Kidney epithelial cell (primary cell): ENCODE measurements at regions not wholly inside any gene's neighbourhood (a gene's known extent, or its start where the extent isn't known, plus 50 kb on each side); places are given as distances from the start of the nearest gene placed in this dataset.
"Not testable (repeated sequence)": the region's sequence is repeated elsewhere in the genome, so short reads cannot be mapped to it uniquely, and the experiment has no call there.

ENCODE experiments used
- DNase-seq: peaks from one replicate; pipeline ENCODE4 v3.0.0-alpha.2; 2010; ENCODE audit warnings: low read depth
- H3K27me3 ChIP-seq: 2 replicates; pipeline ENCODE4 v1.6.0; 2011; ENCODE audit warnings: low read length; ENCODE audit not compliant: control insufficient read depth, insufficient read depth
- H3K36me3 ChIP-seq: 2 replicates; pipeline ENCODE4 v1.5.1; 2011; ENCODE audit warnings: low read length; ENCODE audit not compliant: control insufficient read depth, insufficient read depth
- H3K4me3 ChIP-seq: 2 replicates; pipeline ENCODE4 v1.5.1; 2011; ENCODE audit warnings: low read depth, mild to moderate bottlenecking, control low read depth, low read length
- TF ChIP-seq, protein P1 (sequence below): IDR thresholded peaks from 2 replicates; pipeline ENCODE4 v1.5.1; 2011; ENCODE audit warnings: mild to moderate bottlenecking, moderate library complexity, low read length, control low read depth, inconsistent platforms; ENCODE audit not compliant: insufficient read depth, poor library complexity, severe bottlenecking

DNA sequence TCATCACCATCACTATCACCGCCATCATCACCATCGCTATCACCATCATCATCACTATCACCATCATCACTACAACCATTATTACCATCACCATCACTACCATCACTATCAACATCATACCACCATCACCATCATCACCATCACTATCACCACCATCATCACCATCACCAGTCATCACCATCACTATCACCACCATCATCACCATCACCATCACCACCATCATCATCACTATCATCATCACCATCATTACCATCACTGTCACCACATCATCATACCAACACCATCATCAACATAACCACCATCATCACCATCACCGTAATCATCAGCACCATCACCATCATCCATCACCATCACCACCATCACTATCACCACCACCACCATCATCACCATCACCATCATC, 213.8 kb downstream of the ALG10 start:
- no peak for DNase-seq
- Histone ChIP-seq H3K4me3 (no peak overlapping the region), H3K27me3 (no peaks in the 10 kb centered on the region), H3K36me3 (no peaks in the 10 kb centered on the region)
- TF ChIP-seq, protein P1, sequence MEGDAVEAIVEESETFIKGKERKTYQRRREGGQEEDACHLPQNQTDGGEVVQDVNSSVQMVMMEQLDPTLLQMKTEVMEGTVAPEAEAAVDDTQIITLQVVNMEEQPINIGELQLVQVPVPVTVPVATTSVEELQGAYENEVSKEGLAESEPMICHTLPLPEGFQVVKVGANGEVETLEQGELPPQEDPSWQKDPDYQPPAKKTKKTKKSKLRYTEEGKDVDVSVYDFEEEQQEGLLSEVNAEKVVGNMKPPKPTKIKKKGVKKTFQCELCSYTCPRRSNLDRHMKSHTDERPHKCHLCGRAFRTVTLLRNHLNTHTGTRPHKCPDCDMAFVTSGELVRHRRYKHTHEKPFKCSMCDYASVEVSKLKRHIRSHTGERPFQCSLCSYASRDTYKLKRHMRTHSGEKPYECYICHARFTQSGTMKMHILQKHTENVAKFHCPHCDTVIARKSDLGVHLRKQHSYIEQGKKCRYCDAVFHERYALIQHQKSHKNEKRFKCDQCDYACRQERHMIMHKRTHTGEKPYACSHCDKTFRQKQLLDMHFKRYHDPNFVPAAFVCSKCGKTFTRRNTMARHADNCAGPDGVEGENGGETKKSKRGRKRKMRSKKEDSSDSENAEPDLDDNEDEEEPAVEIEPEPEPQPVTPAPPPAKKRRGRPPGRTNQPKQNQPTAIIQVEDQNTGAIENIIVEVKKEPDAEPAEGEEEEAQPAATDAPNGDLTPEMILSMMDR, result no peak

- no peaks in the 10 kb centered on the region for H3K36me3 ChIP-seq
- no peak for DNase-seq
- TF ChIP-seq, protein P1, result no peak
- no peaks in the 10 kb centered on the region for H3K27me3 ChIP-seq
- no peak overlapping the region for H3K4me3 ChIP-seq
Observed at GRCh38 chr12:34244608-34245007, 222.3 kb downstream of the ALG10 start.

- no peak overlapping the region for H3K4me3 ChIP-seq
- TF ChIP-seq, protein P1, result no peak
- no peak for DNase-seq
- H3K36me3 ChIP-seq, result no peaks in the 10 kb centered on the region
- no peaks in the 10 kb centered on the region for H3K27me3 ChIP-seq
Observed at GRCh38 chr12:34249271-34249670, 227.0 kb downstream of the ALG10 start.

GRCh38 chr12:34251879-34252278, 229.6 kb downstream of the ALG10 start:
- H3K36me3 ChIP-seq, H3K4me3 ChIP-seq, H3K27me3 ChIP-seq, DNase-seq: not testable (repeated sequence)

- no peaks in the 10 kb centered on the region for H3K36me3 ChIP-seq
- no peak overlapping the region for H3K4me3 ChIP-seq
- no peak for DNase-seq
- TF ChIP-seq, protein P1, result no peak
- no peaks in the 10 kb centered on the region for H3K27me3 ChIP-seq
Observed at GRCh38 chr12:34253674-34254073, 231.4 kb downstream of the ALG10 start.

DNA sequence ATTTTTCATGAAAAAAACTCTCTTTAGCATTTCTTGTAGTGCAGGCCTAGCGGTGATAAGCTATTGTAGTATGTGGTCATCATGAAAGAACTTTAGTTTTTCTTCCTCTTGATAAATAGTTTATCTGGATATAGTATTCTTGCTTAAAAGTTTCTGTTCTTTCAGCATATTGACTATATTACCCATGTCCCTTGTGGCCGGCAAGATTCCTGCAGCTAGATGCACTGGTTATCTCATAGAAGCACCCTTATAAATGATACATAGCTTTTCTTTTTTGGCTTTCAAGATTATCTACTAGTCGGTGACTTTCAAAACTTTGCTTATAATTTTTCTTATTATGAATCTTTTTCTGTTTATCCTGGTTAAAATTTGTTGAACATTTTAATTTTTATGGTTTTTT, 234.8 kb downstream of the ALG10 start:
- TF ChIP-seq, protein P1, result no peak
- Histone ChIP-seq H3K4me3 (no peak overlapping the region), H3K27me3 (no peaks in the 10 kb centered on the region), H3K36me3 (no peaks in the 10 kb centered on the region)
- no peak for DNase-seq

DNA sequence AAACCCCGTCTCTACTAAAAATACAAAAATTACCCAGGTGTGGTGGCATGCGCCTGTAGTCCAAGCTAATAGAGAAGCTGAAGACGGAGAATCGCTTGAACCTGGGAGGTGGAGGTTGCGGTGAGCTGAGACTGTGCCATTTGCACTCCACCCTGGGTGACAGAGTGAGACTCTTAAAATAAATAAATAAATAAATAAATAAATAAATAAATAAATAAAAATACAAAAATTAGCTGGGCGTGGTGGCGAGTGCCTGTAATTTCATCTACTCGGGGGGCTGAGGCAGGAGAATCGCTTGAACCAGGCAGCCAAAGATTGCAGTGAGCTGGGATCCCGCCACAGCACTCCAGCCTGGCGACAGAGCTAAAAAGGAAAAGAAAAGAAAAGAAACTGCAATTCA, 239.8 kb downstream of the ALG10 start:
- DNase-seq, H3K36me3 ChIP-seq, H3K27me3 ChIP-seq, H3K4me3 ChIP-seq: not testable (repeated sequence)
